ENCODE measurements at regions not wholly inside any gene's neighbourhood (a gene's known extent, or its start where the extent isn't known, plus 50 kb on each side); places are given as distances from the start of the nearest gene placed in this dataset.

GRCh38 chr2:180709392-180710145 lies 270.8 kb upstream of the UBE2E3 start:
- Histone ChIP-seq H3K27ac (replicated peaks) (no peak overlapping the region), H3K27me3 (ENCODE audit: insufficient read depth, poor library complexity, severe bottlenecking) (no peaks in the 10 kb centered on the region), H3K4me3 (replicated peaks; ENCODE audit: insufficient read depth, low read length) (no peak overlapping the region)
- TF ChIP-seq, protein P1, sequence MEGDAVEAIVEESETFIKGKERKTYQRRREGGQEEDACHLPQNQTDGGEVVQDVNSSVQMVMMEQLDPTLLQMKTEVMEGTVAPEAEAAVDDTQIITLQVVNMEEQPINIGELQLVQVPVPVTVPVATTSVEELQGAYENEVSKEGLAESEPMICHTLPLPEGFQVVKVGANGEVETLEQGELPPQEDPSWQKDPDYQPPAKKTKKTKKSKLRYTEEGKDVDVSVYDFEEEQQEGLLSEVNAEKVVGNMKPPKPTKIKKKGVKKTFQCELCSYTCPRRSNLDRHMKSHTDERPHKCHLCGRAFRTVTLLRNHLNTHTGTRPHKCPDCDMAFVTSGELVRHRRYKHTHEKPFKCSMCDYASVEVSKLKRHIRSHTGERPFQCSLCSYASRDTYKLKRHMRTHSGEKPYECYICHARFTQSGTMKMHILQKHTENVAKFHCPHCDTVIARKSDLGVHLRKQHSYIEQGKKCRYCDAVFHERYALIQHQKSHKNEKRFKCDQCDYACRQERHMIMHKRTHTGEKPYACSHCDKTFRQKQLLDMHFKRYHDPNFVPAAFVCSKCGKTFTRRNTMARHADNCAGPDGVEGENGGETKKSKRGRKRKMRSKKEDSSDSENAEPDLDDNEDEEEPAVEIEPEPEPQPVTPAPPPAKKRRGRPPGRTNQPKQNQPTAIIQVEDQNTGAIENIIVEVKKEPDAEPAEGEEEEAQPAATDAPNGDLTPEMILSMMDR (IDR thresholded peaks at IDR 0.05; ENCODE audit: insufficient read depth, low read length): no peak
- TF ChIP-seq REST (IDR thresholded peaks at IDR 0.05; ENCODE audit: insufficient replicate concordance, low read depth): no peak
- TF ChIP-seq GABPA (IDR thresholded peaks at IDR 0.05; ENCODE audit: low read depth): no peak
- no peak for TF ChIP-seq SPI1 (IDR thresholded peaks at IDR 0.05; ENCODE audit: borderline replicate concordance, low read depth)
- no peak for DNase-seq (ENCODE audit: low read depth in 1 of 2, low spot score in 1 of 2)

GRCh38 chr2:180707884-180708205 lies 272.6 kb upstream of the UBE2E3 start:
- TF ChIP-seq, protein P1 (IDR thresholded peaks at IDR 0.05; ENCODE audit: insufficient read depth, low read length): no peak
- TF ChIP-seq SPI1 (IDR thresholded peaks at IDR 0.05; ENCODE audit: borderline replicate concordance, low read depth) (no peak), GABPA (IDR thresholded peaks at IDR 0.05; ENCODE audit: low read depth) (no peak), POLR2AphosphoS5 (IDR thresholded peaks at IDR 0.05; ENCODE audit: low read depth) (no peak), REST (IDR thresholded peaks at IDR 0.05; ENCODE audit: insufficient replicate concordance, low read depth) (no peak)
- Histone ChIP-seq H3K27me3 (ENCODE audit: insufficient read depth, poor library complexity, severe bottlenecking) (no peaks in the 10 kb centered on the region), H3K4me3 (replicated peaks; ENCODE audit: insufficient read depth, low read length) (no peak overlapping the region), H3K27ac (replicated peaks) (no peak overlapping the region)
- DNase-seq (ENCODE audit: low read depth in 1 of 2, low spot score in 1 of 2): peak; percentile 37 to 43

DNA sequence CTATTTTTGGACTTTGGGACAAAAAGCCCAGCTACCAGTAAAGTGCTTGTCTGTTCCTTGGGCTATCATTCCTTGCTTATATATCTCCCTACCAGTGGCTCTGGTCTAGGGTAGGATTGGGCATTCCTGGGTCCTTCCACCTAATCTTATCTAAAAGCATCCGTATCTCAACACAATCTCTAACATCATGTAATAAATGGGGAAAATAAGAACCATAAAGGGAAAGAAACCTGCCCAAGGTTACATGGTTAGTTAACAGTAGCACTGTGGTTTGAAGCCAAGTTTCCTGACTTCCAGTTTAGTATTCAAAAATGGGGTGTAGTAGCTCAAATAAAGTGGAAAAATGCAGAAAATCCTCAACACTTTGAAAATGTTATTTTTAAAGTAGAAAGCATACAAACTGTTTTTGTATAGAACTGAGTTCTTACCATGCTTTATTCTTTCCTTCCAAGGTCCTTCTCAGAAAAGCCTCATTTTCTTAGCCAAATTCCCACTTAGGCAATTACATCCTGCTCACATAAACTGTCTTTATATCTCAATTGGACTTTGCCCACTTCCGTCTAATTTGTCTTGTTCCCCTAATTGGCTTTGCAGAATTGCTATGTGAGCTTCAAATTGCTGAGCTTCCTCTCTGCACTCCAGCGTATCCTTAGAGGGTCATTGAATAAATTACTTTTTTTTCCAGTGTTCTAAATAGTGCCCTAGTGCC lies 273.1 kb upstream of the UBE2E3 start:
- no peaks in the 10 kb centered on the region for H3K27me3 ChIP-seq (ENCODE audit: insufficient read depth, poor library complexity, severe bottlenecking)
- DNase-seq (ENCODE audit: low read depth in 1 of 2, low spot score in 1 of 2): no peak
- no peak overlapping the region for H3K4me3 ChIP-seq (replicated peaks; ENCODE audit: insufficient read depth, low read length)
- TF ChIP-seq, protein P1 (IDR thresholded peaks at IDR 0.05; ENCODE audit: insufficient read depth, low read length): no peak
- no peak for TF ChIP-seq REST (IDR thresholded peaks at IDR 0.05; ENCODE audit: insufficient replicate concordance, low read depth)
- TF ChIP-seq GABPA (IDR thresholded peaks at IDR 0.05; ENCODE audit: low read depth): no peak
- no peak for TF ChIP-seq POLR2AphosphoS5 (IDR thresholded peaks at IDR 0.05; ENCODE audit: low read depth)
- TF ChIP-seq SPI1 (IDR thresholded peaks at IDR 0.05; ENCODE audit: borderline replicate concordance, low read depth): no peak
- no peak overlapping the region for H3K27ac ChIP-seq (replicated peaks)
